Activated gamma-delta T cell (primary cell): ENCODE measurements at regions not wholly inside any gene's neighbourhood (a gene's known extent, or its start where the extent isn't known, plus 50 kb on each side); places are given as distances from the start of the nearest gene placed in this dataset.

Experiments used
- DNase-seq: peaks from one replicate; lab custom pipeline; 2025; lab: John Stamatoyannopoulos, UW

DNA sequence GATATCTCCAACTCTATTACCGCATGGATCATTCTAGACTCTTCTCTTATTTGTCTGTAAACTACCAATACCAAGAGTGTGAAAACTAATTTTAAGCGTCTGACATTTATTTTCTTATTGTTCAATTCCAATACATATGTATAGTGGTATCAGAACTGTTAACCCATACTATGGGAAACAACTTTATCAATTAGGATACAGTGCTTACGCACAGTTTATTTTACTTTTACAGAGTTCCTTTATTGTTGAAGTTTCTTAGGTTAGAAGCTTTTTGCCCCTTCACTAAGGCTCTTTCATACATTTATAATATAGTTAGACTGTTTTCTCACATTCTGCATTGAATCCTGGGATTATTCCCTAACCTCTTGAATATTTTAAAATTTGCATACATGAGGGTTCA lies 198.8 kb upstream of the RGPD4 start:
- no peak for DNase-seq

DNA sequence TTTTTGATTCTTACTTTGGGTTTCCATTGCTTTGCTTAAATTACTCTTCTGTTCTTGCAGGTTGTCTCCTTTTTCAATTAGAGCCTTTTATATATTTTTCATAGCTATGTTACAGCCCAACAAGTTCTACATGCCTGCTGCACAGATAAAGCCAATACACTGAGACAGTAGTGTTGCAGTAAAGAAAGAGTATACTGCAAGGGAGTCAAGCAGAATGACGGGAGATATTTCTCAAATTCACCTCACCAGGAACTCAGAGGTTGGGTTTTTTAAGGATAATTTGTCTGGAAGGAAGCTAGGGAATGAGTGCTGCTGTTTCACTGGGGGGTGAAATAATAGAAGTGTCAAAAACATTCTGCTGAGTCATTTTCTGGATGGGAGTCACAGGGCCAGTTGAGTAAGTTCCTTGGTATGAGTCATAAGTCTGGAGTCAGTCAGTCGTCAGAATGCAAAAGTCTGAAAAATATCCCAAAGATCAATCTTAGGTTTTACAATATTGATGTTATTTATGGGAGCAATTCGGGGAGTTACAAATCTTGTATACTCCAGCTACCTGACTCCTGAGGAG lies 193.0 kb upstream of the RGPD4 start:
- DNase-seq: no peak

DNA sequence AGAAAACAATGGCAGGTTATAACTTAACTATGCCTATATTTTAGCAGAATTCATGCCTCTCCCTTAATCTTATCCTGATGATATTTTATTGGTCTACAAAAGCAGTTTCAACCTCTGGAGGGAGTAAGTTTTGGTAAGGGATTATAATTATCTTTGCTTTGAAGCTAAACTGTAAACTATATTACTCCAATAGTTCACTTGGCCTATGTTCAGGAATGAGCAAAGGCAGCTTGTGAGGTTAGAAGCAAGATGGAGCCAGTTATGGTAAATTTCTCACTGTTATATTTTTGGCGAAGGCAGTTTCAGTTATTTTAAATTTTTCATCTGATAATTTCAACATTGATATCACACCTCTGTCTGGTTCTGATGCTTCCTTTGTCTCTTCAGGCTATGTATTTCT lies 192.5 kb upstream of the RGPD4 start:
- no peak for DNase-seq

DNA sequence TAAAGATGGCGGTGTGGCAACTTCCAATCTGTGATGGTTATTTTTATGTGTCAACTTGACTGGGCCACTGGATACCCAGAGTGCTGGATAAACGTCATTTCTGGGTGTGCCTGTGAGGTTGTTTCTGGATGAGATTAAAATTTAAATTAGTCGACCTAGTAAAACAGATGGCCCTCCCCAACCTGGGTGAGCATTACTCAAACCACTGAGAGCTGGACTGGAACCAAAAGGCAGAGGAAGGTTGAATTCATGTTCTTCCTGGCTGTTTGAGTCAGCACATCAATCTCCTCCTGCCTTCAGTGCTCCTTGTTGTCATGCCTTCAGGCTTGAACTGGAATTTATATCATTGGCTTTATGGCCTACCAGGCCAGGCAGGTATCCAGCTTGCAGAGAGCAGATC lies 190.8 kb upstream of the RGPD4 start:
- no peak for DNase-seq

DNA sequence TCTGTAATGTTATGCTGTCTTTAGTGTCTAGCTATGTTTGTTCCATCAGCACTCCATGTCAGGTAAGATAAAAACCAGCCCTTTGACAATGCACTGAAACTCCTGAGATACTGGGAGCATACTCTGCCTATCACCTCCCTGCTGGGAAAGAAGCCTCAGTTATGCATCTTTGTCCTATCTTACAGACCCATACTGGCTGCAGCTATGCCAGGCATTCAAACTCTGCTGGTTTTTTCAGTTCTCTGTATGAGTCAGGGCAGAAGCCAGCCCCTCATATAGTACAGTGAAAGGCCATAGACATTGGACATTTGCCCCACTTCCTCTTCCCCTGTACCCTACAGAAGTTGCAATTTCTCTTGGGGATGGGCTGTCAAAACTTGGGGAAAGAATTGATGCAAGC lies 181.1 kb upstream of the RGPD4 start:
- no peak for DNase-seq

DNA sequence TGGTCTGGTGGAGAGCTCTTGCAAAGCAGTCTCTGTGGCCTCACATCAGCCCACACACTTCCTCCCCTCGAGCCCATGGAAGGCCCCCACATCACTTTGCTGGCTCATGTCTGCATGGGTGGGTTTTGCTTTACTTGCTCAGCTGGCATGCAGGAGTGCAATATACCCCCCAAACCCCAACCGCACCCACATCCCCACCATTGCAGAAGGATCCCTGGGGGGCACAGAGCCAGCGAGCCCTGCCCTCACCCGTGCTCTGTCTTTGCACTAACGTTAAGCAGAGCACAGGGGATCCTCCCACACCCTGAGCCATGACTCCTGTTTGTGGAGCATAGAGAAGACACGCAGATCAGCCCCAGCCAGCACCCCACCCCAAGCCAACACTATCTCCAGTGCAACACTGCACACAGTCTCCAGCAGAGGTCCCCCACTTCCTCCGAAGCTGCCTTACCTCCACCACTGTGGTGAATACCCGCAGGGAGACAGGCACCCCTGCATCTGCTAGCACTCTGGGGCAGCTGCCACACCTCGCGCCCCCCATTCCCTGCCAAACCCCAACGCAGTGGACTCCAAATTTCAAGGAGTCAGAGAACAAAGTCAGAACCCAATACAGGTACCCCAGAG lies 177.8 kb upstream of the RGPD4 start:
- no peak for DNase-seq

DNA sequence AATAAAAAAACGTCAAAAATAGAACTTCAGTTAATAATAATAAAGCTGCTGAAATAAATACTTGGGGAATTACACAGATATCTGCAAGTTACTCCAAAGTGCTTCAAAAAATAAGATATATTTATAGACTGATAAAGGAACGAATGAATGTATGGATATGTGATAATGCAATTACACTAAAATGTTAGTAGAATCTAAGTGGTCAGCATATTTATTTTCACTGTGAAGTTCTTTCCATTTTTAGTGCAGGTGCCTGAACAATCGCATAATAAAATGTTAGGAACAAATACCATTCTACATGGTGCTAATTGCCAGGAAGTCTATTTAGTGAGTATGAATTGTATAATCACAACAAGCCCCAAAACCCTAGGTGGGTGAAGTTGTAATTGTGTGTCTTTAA lies 169.6 kb upstream of the RGPD4 start:
- no peak for DNase-seq

DNA sequence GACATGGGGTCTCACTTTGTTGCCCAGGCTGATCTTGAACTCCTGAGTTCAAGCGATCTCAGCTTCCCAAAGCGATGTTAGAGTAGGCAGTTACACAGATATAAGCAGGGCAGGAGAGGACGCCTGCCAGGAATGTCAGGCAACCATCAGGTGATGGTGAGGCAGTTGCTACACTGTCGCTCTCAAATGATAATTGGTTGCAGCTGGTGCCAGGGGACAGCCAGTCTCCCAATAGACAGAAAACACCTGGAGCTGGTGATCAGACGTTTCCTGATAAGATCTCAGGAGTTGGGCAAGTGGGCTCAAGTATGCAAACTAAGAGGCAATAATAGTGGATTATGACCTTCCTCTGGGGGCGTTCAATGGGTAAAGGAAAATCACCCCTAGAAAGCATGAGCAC lies 163.1 kb upstream of the RGPD4 start:
- no peak for DNase-seq

DNA sequence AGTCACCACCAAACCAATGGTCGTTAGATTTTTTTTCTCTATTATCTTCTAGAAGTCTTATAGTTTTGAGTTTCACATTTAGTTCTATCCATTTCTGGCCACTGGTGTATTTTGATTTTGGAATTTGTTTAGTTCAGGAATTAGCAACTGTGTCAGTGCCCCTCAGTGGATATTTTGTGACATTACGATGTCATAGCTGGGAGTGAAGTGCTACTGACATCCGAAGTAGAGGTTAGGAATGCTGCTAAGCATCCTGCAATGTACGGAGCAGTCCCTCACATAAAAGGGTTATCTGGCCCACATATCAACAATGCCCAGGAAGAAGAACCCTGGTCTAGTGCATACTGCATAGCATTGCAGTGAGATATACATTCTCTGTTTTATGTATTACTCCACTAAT lies 157.4 kb upstream of the RGPD4 start:
- no peak for DNase-seq

DNA sequence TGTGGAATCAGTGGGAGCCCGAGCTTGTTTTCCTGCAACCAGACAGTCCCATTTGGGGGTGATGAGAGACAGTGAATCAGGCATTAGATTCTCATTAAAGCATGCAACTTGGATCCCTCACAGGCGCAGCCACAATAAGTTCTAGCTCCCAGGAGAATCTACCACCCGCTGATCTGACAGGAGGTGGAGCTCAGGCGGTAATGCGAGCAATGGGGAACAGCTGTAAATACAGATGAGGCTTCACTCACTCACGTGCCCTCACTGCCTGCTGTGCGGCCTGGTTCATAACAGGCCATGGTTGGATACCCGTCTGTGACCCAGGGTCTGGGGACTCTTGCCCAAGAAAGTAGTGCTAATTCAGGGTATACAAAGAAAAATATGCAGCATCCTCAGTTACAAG lies 144.8 kb upstream of the RGPD4 start:
- no peak for DNase-seq

DNA sequence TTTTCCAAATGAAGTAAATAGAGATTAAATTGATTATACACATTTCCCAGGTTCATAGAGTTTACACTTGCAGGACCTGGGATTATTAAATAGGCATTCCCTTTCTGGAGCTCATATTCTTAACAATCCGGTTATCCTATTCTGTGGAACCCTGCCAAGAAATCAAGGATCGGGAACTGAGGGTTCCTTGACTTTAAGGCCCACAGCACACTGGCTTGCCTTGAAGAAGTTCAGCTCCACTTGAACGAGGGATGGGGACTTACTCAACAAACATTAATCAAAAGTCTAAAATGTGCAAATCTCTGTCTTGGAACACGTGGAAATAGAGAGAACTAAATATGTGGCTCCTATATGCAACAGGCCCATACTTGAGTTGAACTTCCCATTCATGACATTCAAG lies 142.3 kb upstream of the RGPD4 start:
- no peak for DNase-seq

DNA sequence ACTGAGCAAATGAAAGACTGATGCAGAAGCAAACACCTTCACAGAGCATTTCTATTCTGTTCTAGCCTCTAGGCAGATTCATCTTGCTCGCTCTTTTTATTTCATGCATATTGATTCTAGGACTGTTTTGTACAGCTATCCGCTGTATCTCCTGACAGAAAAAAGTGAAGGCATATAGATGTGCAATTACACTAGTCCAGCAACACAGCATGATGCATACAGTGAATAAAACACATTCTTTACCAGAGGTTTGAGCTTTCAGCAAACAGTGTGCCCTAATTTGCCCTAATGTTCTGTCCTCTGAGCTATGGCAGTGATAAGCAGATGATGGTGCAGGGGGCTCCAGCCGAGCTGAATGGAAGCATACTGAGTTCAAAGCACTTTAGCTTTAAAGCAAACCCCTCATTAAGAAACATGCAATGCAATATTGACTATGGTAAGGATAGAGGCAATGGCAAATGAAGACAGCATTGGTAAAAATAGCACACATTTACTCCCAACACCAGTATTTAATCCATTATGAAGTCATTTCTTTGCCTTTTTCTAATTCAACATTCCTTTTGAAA lies 141.2 kb upstream of the RGPD4 start:
- no peak for DNase-seq

DNA sequence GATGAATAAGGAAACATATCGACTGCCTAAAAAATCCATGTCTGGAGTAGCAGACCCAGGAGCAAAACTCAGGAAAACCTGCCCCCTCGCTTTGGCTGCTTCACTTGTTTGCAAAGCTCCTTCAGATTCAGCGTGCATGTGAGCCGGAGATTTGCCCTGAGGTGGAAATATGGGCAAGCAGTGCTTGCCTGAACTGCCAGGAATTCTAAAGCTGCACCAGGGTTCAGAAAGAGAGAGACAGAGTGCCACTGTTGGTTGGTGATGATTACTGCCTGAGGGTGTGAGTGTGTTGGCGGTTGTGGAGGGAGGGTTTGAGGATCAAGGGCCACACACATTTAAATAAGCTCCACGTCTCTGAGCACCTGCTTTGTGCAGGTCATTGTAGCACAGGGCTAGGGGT lies 139.6 kb upstream of the RGPD4 start:
- no peak for DNase-seq

DNA sequence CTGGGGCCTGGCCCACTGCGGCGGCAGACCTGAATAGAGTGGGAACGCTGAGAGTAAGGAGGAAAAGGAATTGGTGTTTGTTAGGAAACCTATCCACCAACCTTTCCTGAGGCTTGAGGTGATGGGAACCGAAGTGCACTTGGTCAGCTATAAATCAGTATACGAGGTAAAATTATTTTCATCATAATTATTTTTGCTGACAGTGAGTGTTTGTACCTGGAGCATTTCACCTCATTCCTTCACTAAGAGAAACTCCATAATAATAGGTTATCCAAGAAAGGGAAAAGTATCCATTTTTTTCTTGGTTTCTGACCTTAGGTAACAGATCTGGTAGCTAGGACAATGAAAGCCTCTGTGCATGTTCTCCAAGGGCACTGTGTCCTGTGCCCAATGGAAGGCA lies 138.6 kb upstream of the RGPD4 start:
- DNase-seq: no peak

DNA sequence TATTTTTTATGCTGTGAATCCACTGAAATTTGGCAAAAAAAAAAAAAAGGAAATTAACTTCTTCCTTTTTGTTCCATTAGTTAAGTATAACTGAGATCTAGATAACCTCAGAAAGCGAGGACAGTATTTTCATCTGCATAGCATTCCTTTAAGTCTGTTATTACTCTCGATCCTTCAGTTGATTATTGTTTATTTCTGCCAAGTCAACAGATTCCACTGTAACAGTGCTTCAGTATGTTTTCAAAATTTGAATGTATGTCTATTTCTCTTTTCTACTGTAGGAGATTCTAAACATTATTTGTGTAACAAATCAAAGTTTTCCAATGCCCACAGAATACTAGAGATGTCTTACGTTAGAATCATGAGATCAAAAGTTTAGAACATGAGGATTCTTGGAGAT lies 133.1 kb upstream of the RGPD4 start:
- no peak for DNase-seq

DNA sequence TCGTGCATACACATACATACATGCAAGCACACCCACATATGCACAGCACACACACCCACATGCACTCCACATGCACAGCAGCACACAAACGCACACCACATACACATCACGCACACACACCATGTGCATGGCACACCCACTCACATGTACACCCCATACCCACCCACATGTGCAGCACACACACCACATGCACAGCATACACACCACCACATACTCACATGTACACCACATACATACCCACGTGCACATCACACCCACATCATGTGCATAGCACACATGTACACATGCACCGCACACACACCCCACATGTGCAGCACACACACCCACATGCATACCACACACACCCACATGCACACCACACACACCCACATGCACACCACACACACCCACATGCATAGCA lies 132.0 kb upstream of the RGPD4 start:
- no peak for DNase-seq

DNA sequence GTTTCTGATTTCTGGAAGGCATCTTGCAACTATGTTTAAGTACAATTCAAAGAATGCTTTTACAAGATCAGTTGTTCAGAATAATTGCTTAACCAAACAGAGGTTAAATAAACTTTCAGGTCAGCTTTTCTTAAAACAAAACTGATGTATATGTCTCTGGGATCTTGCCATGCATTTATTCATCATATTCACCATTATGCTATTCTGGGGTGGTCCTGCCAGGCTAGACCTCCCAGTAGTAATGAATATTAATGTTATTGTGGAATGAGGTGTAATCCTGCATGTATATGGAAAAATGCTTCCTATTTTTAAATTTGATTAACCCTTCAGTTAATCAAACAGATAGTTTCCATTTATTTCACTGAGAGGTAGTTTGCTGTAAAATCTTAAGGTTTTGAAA lies 129.3 kb upstream of the RGPD4 start:
- no peak for DNase-seq

DNA sequence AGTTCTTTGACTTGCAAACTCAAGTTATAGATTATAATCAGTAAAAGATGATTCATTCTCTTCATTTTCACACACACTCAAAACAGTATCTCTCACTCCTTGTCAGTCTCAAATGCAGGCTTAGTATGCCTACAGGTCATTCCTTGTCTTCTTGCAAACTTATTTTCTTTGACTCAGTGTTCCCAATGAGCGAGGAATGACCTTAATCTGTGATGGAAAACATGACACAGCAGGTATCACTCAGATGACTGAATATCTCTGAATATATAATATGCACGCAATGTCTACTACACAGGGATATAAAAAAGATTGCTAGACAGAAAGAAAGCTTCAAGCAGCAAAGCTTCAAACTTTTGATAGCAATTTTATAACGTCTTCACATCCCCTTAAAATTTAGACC lies 127.8 kb upstream of the RGPD4 start:
- DNase-seq: no peak

DNA sequence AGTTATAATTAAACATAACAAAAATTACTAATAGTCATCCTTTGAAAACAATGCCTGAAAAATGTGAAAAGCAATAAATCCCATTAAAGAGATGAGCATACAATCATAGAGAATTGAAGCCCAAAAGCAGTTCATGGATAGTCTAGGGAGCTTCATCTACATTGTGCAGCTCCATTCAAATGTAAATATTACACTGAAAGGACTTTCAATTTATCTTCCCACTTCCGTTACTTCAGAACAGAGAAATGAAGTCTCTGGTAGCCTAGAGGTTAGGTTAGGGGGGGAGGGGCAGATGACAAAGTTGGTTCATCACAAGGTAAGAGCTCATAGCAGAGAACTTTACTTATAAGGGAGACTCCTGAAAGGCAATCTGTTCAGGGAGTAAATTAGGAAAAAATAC lies 126.6 kb upstream of the RGPD4 start:
- no peak for DNase-seq

DNA sequence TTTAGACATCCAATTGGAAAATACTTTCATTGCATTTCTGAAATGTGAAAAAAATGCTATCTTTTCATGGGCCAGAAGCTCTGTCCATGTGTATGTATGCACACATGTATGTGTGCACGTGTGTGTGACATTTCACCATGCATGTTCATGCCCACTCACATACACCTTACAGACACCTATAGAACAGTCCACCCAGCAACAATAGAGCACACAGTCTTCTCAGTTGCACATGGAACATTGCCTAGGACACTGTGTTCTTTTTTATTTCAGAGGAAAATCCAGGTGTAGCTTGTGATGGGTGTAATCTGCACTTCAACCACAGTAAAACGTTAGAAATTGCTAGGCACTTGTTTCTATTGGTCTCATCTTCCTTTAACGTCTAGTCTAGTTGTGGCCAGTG lies 114.8 kb upstream of the RGPD4 start:
- DNase-seq: no peak

DNA sequence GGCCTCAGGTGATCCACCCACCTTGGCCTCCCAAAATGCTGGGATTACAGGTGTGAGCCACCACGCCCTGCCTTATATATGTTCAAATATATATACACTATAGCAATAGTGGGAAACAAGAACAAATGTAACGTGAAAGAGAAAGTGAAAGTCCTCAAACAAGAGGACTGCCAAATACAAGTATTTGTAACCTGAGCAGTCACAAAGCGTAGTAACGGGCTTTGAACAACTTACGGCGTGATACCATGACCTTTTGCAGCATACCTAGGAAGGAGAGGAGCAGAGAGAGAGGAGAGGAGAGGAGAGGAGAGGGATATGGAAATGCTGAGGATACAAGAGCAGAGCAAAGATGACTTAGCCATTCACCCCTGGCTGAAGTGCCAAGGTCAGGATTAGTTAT lies 113.8 kb upstream of the RGPD4 start:
- no peak for DNase-seq

DNA sequence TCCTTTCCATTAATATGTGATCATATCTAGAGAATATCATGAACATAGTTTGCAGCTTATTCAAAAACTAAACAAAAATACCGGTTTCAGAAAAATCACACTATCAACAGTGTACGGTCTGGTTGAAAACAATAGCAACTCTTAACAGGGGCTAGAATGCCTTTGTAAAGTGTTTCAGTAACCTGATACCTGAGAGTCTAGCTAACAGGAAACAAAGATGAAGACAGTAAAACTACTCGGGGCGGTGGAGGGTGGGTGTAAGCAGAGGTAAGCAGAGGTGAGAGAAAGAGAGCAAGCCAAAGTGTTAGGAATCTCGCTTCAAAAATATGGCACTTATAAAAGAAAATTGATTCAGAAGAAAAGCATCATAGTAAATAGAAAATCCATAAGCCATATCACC lies 109.0 kb upstream of the RGPD4 start:
- no peak for DNase-seq

DNA sequence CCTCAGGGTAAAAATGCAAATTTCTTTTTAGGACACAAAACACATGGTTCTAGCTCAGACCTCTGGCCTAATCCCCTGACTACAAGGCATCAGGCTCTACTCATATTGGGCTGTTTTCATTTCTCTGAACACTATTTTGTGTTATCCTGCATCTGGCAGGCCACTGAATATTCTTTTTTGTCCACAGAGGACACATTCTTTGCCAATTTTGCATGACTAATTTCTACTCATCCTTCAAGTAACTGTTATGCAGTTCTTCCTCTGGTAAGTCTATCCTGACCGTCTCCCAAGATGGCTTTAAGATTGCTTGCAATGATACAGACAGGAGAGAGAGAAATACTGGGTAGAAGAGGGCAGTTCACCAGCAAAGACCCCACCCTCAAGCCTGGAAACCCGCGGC lies 107.6 kb upstream of the RGPD4 start:
- no peak for DNase-seq

DNA sequence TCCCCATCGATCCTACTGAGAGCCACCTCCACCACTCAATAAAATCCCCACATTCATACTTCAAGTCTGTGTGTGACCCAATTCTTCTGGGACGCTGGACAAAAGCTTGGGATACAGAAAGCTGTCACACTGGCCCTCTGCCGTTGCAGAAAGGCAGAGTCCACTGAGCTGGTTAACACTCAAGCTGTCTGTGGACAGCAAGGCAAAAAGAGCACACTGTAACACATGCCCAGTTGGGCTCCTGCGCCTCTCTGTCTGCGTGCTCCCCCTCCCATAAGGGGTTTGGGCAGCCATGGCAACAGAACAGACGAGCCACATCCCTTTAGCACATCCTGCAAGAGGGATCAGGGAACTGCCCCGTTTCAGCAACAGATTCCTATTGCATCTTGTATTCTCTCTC lies 106.9 kb upstream of the RGPD4 start:
- no peak for DNase-seq
